ENCODE measurements at regions not wholly inside any gene's neighbourhood (a gene's known extent, or its start where the extent isn't known, plus 50 kb on each side); places are given as distances from the start of the nearest gene placed in this dataset.

DNA sequence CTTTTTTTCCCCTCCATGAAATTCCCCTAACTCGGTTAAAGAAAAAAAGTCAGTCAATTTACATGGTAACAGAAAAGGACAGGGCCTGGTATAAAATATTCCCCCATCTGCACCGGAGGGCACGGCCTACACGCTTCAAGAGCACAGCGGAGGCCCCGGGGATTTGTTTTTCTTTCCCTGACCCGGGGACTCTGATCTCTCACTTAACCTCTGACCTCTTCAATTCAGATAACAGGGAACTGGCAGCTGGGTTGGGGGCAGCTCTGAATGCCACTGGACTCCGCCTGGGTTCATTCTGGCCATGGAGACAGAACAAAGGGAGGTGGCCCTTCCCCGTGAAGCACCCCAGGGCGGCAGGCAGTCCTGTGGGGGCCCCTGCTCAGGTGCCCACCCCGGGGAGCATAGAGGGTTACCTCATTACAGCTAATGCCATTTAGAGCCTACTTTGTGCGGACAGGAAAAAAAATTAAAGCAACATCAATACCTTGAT is 257.5 kb downstream of the SHQ1 start:
- no peaks in the 10 kb centered on the region for H3K9me3 ChIP-seq (ENCODE audit: low read length)
- no peaks in the 10 kb centered on the region for H3K9me2 ChIP-seq (replicated peaks; ENCODE audit: insufficient read depth, low read length)
- no peak overlapping the region for H2AFZ ChIP-seq (ENCODE audit: low read length)
- H3K4me3 ChIP-seq (ENCODE audit: low read length), result no peak overlapping the region
- no peaks in the 10 kb centered on the region for H3K27me3 ChIP-seq (ENCODE audit: low read length)
- H3K4me2 ChIP-seq (ENCODE audit: low read depth, low read length, poor library complexity, severe bottlenecking), result no peak overlapping the region
- H3K4me1 ChIP-seq (ENCODE audit: low read length), result no peaks in the 10 kb centered on the region
- H3K9ac ChIP-seq (ENCODE audit: low read length), result no peak overlapping the region
- H3K27ac ChIP-seq (ENCODE audit: low read length), result no peak overlapping the region
- no peaks in the 10 kb centered on the region for H3K36me3 ChIP-seq (ENCODE audit: insufficient read depth, low read length)
- H3K79me2 ChIP-seq (ENCODE audit: low read length), result no peaks in the 10 kb centered on the region
- DNase-seq, result no peak
- H4K20me1 ChIP-seq (ENCODE audit: insufficient read depth, low read depth, low read length), result no peaks in the 10 kb centered on the region

- DNase-seq, result peak; percentile 51
- H3K27ac ChIP-seq (ENCODE audit: low read length), result no peak overlapping the region
- no peaks in the 10 kb centered on the region for H3K36me3 ChIP-seq (ENCODE audit: insufficient read depth, low read length)
- no peaks in the 10 kb centered on the region for H4K20me1 ChIP-seq (ENCODE audit: insufficient read depth, low read depth, low read length)
- no peak overlapping the region for H3K9ac ChIP-seq (ENCODE audit: low read length)
- no peak overlapping the region for H3K4me3 ChIP-seq (ENCODE audit: low read length)
- no peaks in the 10 kb centered on the region for H3K27me3 ChIP-seq (ENCODE audit: low read length)
- no peak overlapping the region for H2AFZ ChIP-seq (ENCODE audit: low read length)
- H3K4me2 ChIP-seq (ENCODE audit: low read depth, low read length, poor library complexity, severe bottlenecking), result no peak overlapping the region
- no peaks in the 10 kb centered on the region for H3K4me1 ChIP-seq (ENCODE audit: low read length)
- no peaks in the 10 kb centered on the region for H3K9me3 ChIP-seq (ENCODE audit: low read length)
- no peaks in the 10 kb centered on the region for H3K79me2 ChIP-seq (ENCODE audit: low read length)
- H3K9me2 ChIP-seq (replicated peaks; ENCODE audit: insufficient read depth, low read length), result no peaks in the 10 kb centered on the region
These were observed 261.0 kb downstream of the SHQ1 start for GRCh38 chr3:72587282-72587681.

GRCh38 chr3:72586694-72587093 is 261.6 kb downstream of the SHQ1 start:
- no peak overlapping the region for H3K27ac ChIP-seq (ENCODE audit: low read length)
- H2AFZ ChIP-seq (ENCODE audit: low read length), result no peak overlapping the region
- H4K20me1 ChIP-seq (ENCODE audit: insufficient read depth, low read depth, low read length), result no peaks in the 10 kb centered on the region
- H3K36me3 ChIP-seq (ENCODE audit: insufficient read depth, low read length), result no peaks in the 10 kb centered on the region
- no peak overlapping the region for H3K4me2 ChIP-seq (ENCODE audit: low read depth, low read length, poor library complexity, severe bottlenecking)
- no peak overlapping the region for H3K4me3 ChIP-seq (ENCODE audit: low read length)
- H3K9me3 ChIP-seq (ENCODE audit: low read length), result no peaks in the 10 kb centered on the region
- no peaks in the 10 kb centered on the region for H3K27me3 ChIP-seq (ENCODE audit: low read length)
- no peaks in the 10 kb centered on the region for H3K9me2 ChIP-seq (replicated peaks; ENCODE audit: insufficient read depth, low read length)
- H3K79me2 ChIP-seq (ENCODE audit: low read length), result no peaks in the 10 kb centered on the region
- H3K4me1 ChIP-seq (ENCODE audit: low read length), result no peaks in the 10 kb centered on the region
- DNase-seq, result no peak
- no peak overlapping the region for H3K9ac ChIP-seq (ENCODE audit: low read length)

- H3K27ac ChIP-seq (ENCODE audit: low read length), result no peak overlapping the region
- no peak overlapping the region for H3K4me2 ChIP-seq (ENCODE audit: low read depth, low read length, poor library complexity, severe bottlenecking)
- no peaks in the 10 kb centered on the region for H3K9me2 ChIP-seq (replicated peaks; ENCODE audit: insufficient read depth, low read length)
- no peak overlapping the region for H3K9ac ChIP-seq (ENCODE audit: low read length)
- H2AFZ ChIP-seq (ENCODE audit: low read length), result no peak overlapping the region
- H3K36me3 ChIP-seq (ENCODE audit: insufficient read depth, low read length), result no peaks in the 10 kb centered on the region
- no peaks in the 10 kb centered on the region for H3K9me3 ChIP-seq (ENCODE audit: low read length)
- H3K27me3 ChIP-seq (ENCODE audit: low read length), result no peaks in the 10 kb centered on the region
- DNase-seq, result no peak
- no peaks in the 10 kb centered on the region for H3K79me2 ChIP-seq (ENCODE audit: low read length)
- H3K4me3 ChIP-seq (ENCODE audit: low read length), result no peak overlapping the region
- no peaks in the 10 kb centered on the region for H4K20me1 ChIP-seq (ENCODE audit: insufficient read depth, low read depth, low read length)
- no peaks in the 10 kb centered on the region for H3K4me1 ChIP-seq (ENCODE audit: low read length)
These were observed 262.3 kb downstream of the SHQ1 start for GRCh38 chr3:72585966-72586365.

DNA sequence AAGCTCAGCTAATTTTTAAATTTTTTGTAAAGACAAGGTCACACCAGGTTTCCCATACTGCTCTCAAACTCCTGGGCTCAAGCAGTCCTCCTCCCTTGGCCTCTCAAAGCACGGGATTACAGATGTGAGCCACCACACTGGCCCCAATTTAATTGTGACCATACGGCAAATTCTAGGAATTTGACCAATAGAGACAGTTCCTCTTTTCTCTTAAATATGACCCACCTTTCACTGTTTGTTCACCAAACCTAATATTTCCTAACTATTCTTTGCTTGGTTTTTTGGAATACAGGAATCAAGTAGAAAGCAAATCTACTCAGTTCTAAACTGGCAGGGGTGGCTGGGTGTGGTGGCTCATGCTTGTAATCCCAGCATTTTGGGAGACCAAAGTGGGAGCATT is 264.0 kb downstream of the SHQ1 start:
- Histone ChIP-seq H3K4me2 (ENCODE audit: low read depth, low read length, poor library complexity, severe bottlenecking) (no peak overlapping the region), H3K79me2 (ENCODE audit: low read length) (no peaks in the 10 kb centered on the region), H3K36me3 (ENCODE audit: insufficient read depth, low read length) (no peaks in the 10 kb centered on the region), H2AFZ (ENCODE audit: low read length) (no peak overlapping the region), H3K9me2 (replicated peaks; ENCODE audit: insufficient read depth, low read length) (no peaks in the 10 kb centered on the region), H4K20me1 (ENCODE audit: insufficient read depth, low read depth, low read length) (no peaks in the 10 kb centered on the region), H3K4me3 (ENCODE audit: low read length) (no peak overlapping the region), H3K4me1 (ENCODE audit: low read length) (no peaks in the 10 kb centered on the region), H3K9me3 (ENCODE audit: low read length) (no peaks in the 10 kb centered on the region), H3K27me3 (ENCODE audit: low read length) (no peaks in the 10 kb centered on the region; the same call in 1 of the 2 replicates), H3K9ac (ENCODE audit: low read length) (no peak overlapping the region), H3K27ac (ENCODE audit: low read length) (no peak overlapping the region)
- no peak for DNase-seq

DNA sequence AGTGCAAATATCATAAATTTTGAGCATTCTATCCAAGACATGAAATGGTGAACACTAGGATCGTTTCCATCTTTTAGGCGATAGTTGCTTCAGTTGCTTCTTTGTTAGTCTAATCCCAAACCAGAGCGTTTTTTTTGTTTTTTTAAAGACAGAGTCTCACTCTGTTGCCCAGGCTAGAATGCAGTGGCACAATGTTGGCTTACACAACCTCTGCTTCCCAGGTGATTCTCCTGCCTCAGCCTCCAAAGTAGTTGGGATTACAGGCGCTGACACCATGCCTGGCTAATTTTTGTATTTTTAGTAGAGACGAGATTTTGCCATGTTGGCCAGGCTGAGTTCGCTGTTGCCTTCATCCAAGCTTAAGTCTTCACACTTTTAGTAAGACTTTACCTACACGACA is 265.3 kb downstream of the SHQ1 start:
- Histone ChIP-seq H3K4me3 (ENCODE audit: low read length) (no peak overlapping the region), H3K79me2 (ENCODE audit: low read length) (no peaks in the 10 kb centered on the region), H3K9me2 (replicated peaks; ENCODE audit: insufficient read depth, low read length) (no peaks in the 10 kb centered on the region), H3K9ac (ENCODE audit: low read length) (no peak overlapping the region), H4K20me1 (ENCODE audit: insufficient read depth, low read depth, low read length) (no peaks in the 10 kb centered on the region), H3K4me1 (ENCODE audit: low read length) (no peaks in the 10 kb centered on the region), H3K27me3 (ENCODE audit: low read length) (no peaks in the 10 kb centered on the region; the same call in 1 of the 2 replicates), H3K4me2 (ENCODE audit: low read depth, low read length, poor library complexity, severe bottlenecking) (no peak overlapping the region), H2AFZ (ENCODE audit: low read length) (no peak overlapping the region), H3K9me3 (ENCODE audit: low read length) (no peaks in the 10 kb centered on the region), H3K36me3 (ENCODE audit: insufficient read depth, low read length) (no peaks in the 10 kb centered on the region), H3K27ac (ENCODE audit: low read length) (no peak overlapping the region)
- no peak for DNase-seq

- H3K4me1 ChIP-seq (ENCODE audit: low read length), result no peaks in the 10 kb centered on the region
- no peak overlapping the region for H3K9ac ChIP-seq (ENCODE audit: low read length)
- no peaks in the 10 kb centered on the region for H4K20me1 ChIP-seq (ENCODE audit: insufficient read depth, low read depth, low read length)
- H2AFZ ChIP-seq (ENCODE audit: low read length), result no peak overlapping the region
- H3K27me3 ChIP-seq (ENCODE audit: low read length), result no peaks in the 10 kb centered on the region; the same call in 1 of the 2 replicates
- H3K4me3 ChIP-seq (ENCODE audit: low read length), result no peak overlapping the region
- no peak overlapping the region for H3K4me2 ChIP-seq (ENCODE audit: low read depth, low read length, poor library complexity, severe bottlenecking)
- H3K36me3 ChIP-seq (ENCODE audit: insufficient read depth, low read length), result no peaks in the 10 kb centered on the region
- H3K79me2 ChIP-seq (ENCODE audit: low read length), result no peaks in the 10 kb centered on the region
- no peak overlapping the region for H3K27ac ChIP-seq (ENCODE audit: low read length)
- no peaks in the 10 kb centered on the region for H3K9me2 ChIP-seq (replicated peaks; ENCODE audit: insufficient read depth, low read length)
- no peaks in the 10 kb centered on the region for H3K9me3 ChIP-seq (ENCODE audit: low read length)
- DNase-seq, result no peak
These were observed 265.9 kb downstream of the SHQ1 start for GRCh38 chr3:72582211-72582878.

DNA sequence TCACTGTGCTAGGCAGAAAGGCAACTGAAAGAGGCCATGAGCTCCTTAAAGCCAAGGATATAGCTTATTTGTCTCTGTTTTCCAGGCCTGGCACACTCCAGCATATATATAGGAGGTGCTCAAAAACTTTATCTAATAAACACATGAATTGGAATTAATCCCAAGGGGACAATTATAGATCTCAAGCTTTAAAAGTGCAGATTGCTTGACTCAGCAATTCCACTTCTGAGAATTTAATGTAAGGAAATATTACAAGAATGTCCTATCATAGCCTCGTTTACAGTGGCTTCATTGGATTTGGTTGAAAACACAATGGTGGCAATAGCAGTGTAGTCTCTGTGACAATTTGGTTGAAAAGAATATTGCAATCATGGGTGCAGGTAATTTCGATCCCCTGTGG is 267.3 kb downstream of the SHQ1 start:
- no peak overlapping the region for H3K9ac ChIP-seq (ENCODE audit: low read length)
- no peak overlapping the region for H2AFZ ChIP-seq (ENCODE audit: low read length)
- no peak overlapping the region for H3K4me2 ChIP-seq (ENCODE audit: low read depth, low read length, poor library complexity, severe bottlenecking)
- H3K9me2 ChIP-seq (replicated peaks; ENCODE audit: insufficient read depth, low read length), result no peaks in the 10 kb centered on the region
- no peaks in the 10 kb centered on the region for H4K20me1 ChIP-seq (ENCODE audit: insufficient read depth, low read depth, low read length)
- H3K9me3 ChIP-seq (ENCODE audit: low read length), result no peaks in the 10 kb centered on the region
- H3K4me3 ChIP-seq (ENCODE audit: low read length), result no peak overlapping the region
- H3K79me2 ChIP-seq (ENCODE audit: low read length), result no peaks in the 10 kb centered on the region
- H3K4me1 ChIP-seq (ENCODE audit: low read length), result no peaks in the 10 kb centered on the region
- no peaks in the 10 kb centered on the region; the same call in 1 of the 2 replicates for H3K27me3 ChIP-seq (ENCODE audit: low read length)
- H3K27ac ChIP-seq (ENCODE audit: low read length), result no peak overlapping the region
- no peaks in the 10 kb centered on the region for H3K36me3 ChIP-seq (ENCODE audit: insufficient read depth, low read length)
- no peak for DNase-seq
